Thymus (tissue), 11 donors: ENCODE measurements at regions not wholly inside any gene's neighbourhood (a gene's known extent, or its start where the extent isn't known, plus 50 kb on each side); places are given as distances from the start of the nearest gene placed in this dataset.

Source experiments
- DNase-seq, 9 donors: peaks; one replicate each; pipeline ENCODE4 v3.0.0-alpha.2; 2013; ENCODE audit warnings: low spot score in 9 of 9, low read depth in 6 of 9, missing footprints in 1 of 9
- H3K27ac ChIP-seq, 2 donors: one replicate each; pipeline ENCODE4 v1.5.1; 2013; ENCODE audit warnings: control low read depth in 1 of 2, low read depth in 1 of 2, low read length in 1 of 2, mild to moderate bottlenecking in 1 of 2, moderate library complexity in 1 of 2
- H3K27me3 ChIP-seq, 2 donors: one replicate each; pipeline ENCODE4 v1.5.1; 2013; ENCODE audit warnings: low read length in 1 of 2; ENCODE audit not compliant: control insufficient read depth in 2 of 2, insufficient read depth in 1 of 2
- H3K36me3 ChIP-seq, 2 donors: one replicate each; pipeline ENCODE4 v1.5.1; 2013; ENCODE audit warnings: low read length in 1 of 2, mild to moderate bottlenecking in 1 of 2, moderate library complexity in 1 of 2; ENCODE audit not compliant: control insufficient read depth in 2 of 2, insufficient read depth in 2 of 2
- H3K4me1 ChIP-seq, 2 donors: one replicate each; pipeline ENCODE4 v1.5.1; 2013; ENCODE audit warnings: low read length in 2 of 2; ENCODE audit not compliant: control insufficient read depth in 2 of 2, insufficient read depth in 2 of 2
- H3K4me3 ChIP-seq, 2 donors: one replicate each; pipeline ENCODE4 v1.5.1; 2013; ENCODE audit warnings: low read length in 2 of 2, control low read depth in 1 of 2, mild to moderate bottlenecking in 1 of 2
- H3K9me3 ChIP-seq, 2 donors: one replicate each; pipeline ENCODE4 v1.5.1; 2013; ENCODE audit warnings: low read length in 1 of 2, mild to moderate bottlenecking in 1 of 2; ENCODE audit not compliant: control insufficient read depth in 2 of 2, insufficient read depth in 1 of 2
- WGBS: extraction: QIAGEN DNeasy Blood & Tissue Kit; methylation state at CpG from one replicate; pipeline ENCODE4 v1.1.7; 2013; 5-methylcytosine and 5-hydroxymethylcytosine counted together
- donor health status: healthy.

- H3K27ac ChIP-seq: no peak overlapping the region
- H3K4me3 ChIP-seq: no peak overlapping the region
- no peaks in the 10 kb centered on the region for H3K27me3 ChIP-seq
- H3K4me1 ChIP-seq: no peaks in the 10 kb centered on the region
- H3K36me3 ChIP-seq: no peaks in the 10 kb centered on the region
- 88% methylated on average over 1 of the region's 1 CpG for WGBS
- DNase-seq: no peak
- peaks cover 0 to 7% of the 10 kb centered on the region in 2 donors for H3K9me3 ChIP-seq
Observed at GRCh38 chr4:117825600-117825999, 208.7 kb upstream of the NDST3 start.

- Histone ChIP-seq H3K36me3 (no peaks in the 10 kb centered on the region), H3K27ac (no peak overlapping the region), H3K9me3 (no peaks in the 10 kb centered on the region), H3K27me3 (no peaks in the 10 kb centered on the region), H3K4me1 (no peaks in the 10 kb centered on the region), H3K4me3 (no peak overlapping the region)
- 88% methylated on average over 10 of the region's 10 CpGs for WGBS
- DNase-seq: no peak
Observed at GRCh38 chr4:117831060-117831683, 203.1 kb upstream of the NDST3 start.

DNA sequence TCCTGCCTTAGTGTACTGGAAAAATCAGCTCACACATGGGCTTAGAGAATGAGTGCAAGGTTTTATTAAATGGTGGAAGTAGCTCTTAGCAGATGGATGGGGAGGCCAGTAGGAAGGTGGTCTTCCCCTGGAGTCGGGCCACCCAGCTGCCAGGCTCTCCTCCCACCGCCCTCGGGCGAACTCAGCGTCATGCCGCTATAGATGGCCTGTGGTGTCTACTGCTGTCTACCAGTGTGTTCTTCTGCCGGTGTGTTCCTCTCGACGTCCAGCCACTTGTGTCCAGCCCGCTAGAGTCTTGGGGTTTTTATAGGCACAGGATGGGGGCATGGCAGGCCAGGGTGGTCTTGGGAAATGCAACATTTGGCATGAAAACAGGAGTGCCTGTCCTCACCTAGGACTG lies 198.7 kb upstream of the NDST3 start:
- H3K27me3 ChIP-seq: no peaks in the 10 kb centered on the region
- no peak for DNase-seq
- no peaks in the 10 kb centered on the region for H3K36me3 ChIP-seq
- no peaks in the 10 kb centered on the region for H3K9me3 ChIP-seq
- 98% methylated on average over 10 of the region's 10 CpGs for WGBS
- H3K27ac ChIP-seq: no peak overlapping the region
- no peaks in the 10 kb centered on the region for H3K4me1 ChIP-seq
- H3K4me3 ChIP-seq: no peak overlapping the region

- Histone ChIP-seq H3K4me3 (no peak overlapping the region), H3K27ac (no peak overlapping the region), H3K9me3 (no peaks in the 10 kb centered on the region), H3K36me3 (no peaks in the 10 kb centered on the region), H3K27me3 (no peaks in the 10 kb centered on the region), H3K4me1 (no peaks in the 10 kb centered on the region)
- 96% methylated on average over 1 of the region's 1 CpG for WGBS
- DNase-seq: no peak
Observed at GRCh38 chr4:117844594-117844993, 189.7 kb upstream of the NDST3 start.

GRCh38 chr4:117845270-117845669 lies 189.0 kb upstream of the NDST3 start:
- H3K4me1 ChIP-seq: no peaks in the 10 kb centered on the region
- H3K4me3 ChIP-seq: no peak overlapping the region
- H3K27me3 ChIP-seq: no peaks in the 10 kb centered on the region
- peaks cover 2 to 5% of the 10 kb centered on the region in 2 donors for H3K9me3 ChIP-seq
- no peaks in the 10 kb centered on the region for H3K36me3 ChIP-seq
- no peak overlapping the region for H3K27ac ChIP-seq
- DNase-seq: no peak
- 90% methylated on average over 1 of the region's 1 CpG for WGBS

DNA sequence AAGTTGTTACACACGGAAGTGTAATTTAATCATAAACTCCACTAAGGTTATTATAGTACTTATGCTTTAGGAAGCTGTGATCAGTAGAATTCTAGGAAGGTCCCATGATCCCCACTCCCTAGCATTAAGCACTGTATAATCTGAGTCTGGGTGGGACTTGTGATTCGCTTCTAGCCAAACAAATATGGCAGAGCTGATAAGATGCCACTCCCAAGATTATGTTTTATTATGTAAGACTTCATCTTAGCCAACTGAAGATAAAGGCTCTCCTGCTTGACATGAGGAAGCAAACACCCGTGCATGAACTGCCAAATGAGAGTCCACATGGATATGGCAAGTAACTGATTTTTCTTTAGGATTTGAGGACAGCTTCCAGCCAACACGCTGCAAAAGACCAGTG lies 186.4 kb upstream of the NDST3 start:
- 93% methylated on average over 4 of the region's 4 CpGs for WGBS
- Histone ChIP-seq H3K9me3 (peaks cover 2 to 5% of the 10 kb centered on the region in 2 donors), H3K4me3 (no peak overlapping the region), H3K27ac (no peak overlapping the region), H3K27me3 (no peaks in the 10 kb centered on the region), H3K4me1 (no peaks in the 10 kb centered on the region), H3K36me3 (no peaks in the 10 kb centered on the region)
- no peak for DNase-seq

GRCh38 chr4:117868201-117868600 lies 166.1 kb upstream of the NDST3 start:
- Histone ChIP-seq H3K27ac (no peak overlapping the region), H3K27me3 (no peaks in the 10 kb centered on the region), H3K4me1 (no peaks in the 10 kb centered on the region), H3K36me3 (no peaks in the 10 kb centered on the region), H3K4me3 (no peak overlapping the region), H3K9me3 (no peaks in the 10 kb centered on the region)
- DNase-seq: no peak
- WGBS: 99% methylated on average over 1 of the region's 1 CpG

DNA sequence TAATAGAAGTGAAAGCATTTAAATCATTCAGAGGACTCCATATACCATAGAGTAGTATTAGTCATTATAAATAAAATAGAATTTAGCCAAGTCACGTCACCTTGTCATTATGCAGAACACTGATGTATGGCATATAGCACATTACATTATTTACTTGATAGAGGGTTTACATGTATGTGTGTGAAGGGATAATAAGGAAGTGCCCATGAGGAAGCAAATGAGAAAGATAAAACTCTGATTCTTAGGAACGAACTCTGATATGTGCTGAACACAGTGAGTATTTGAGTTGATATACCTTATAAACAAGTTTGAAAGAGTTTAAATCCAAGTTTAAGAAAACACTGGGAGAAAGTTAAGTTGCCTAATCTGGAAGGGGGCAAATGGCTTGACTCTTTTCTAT lies 160.5 kb upstream of the NDST3 start:
- WGBS: 81% methylated on average over 2 of the region's 2 CpGs
- no peak for DNase-seq
- Histone ChIP-seq H3K27ac (no peak overlapping the region), H3K36me3 (no peaks in the 10 kb centered on the region), H3K4me3 (no peak overlapping the region), H3K27me3 (no peaks in the 10 kb centered on the region), H3K9me3 (no peaks in the 10 kb centered on the region), H3K4me1 (no peaks in the 10 kb centered on the region)

- no peak for DNase-seq
- Histone ChIP-seq H3K9me3 (no peaks in the 10 kb centered on the region), H3K4me3 (no peak overlapping the region), H3K36me3 (no peaks in the 10 kb centered on the region), H3K27ac (no peak overlapping the region), H3K27me3 (no peaks in the 10 kb centered on the region), H3K4me1 (no peaks in the 10 kb centered on the region)
- 92% methylated on average over 1 of the region's 1 CpG for WGBS
Observed at GRCh38 chr4:117874216-117874615, 160.1 kb upstream of the NDST3 start.

DNA sequence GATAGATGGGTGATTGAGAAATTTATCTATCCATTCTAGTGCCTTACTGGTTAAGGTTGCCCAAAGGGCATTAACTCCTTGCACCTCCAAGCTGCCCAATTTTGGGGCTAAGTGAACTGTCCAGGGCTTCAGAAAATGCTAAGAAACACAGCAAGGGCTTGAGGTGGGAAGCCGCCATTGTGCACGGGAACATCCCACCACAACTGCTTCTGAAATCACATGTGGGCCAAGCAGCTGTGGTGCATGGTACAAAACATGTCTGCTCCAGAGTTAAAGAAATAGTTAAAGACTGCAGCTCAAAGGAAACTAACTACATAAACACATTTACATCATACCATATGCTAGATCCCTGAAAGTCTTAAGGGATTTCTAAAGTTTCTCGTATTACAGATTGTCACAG lies 144.3 kb upstream of the NDST3 start:
- H3K27me3 ChIP-seq: no peaks in the 10 kb centered on the region
- no peaks in the 10 kb centered on the region for H3K36me3 ChIP-seq
- no peaks in the 10 kb centered on the region for H3K9me3 ChIP-seq
- H3K27ac ChIP-seq: no peak overlapping the region
- H3K4me1 ChIP-seq: no peaks in the 10 kb centered on the region
- no peak overlapping the region for H3K4me3 ChIP-seq
- DNase-seq: no peak
- WGBS: 97% methylated on average over 3 of the region's 3 CpGs
